HG03439 (cell line): ENCODE measurements at regions not wholly inside any gene's neighbourhood (a gene's known extent, or its start where the extent isn't known, plus 50 kb on each side); places are given as distances from the start of the nearest gene placed in this dataset.

ENCODE experiments used
- ATAC-seq: cut with Tn5 transposase; IDR thresholded peaks from one replicate; pipeline ENCODE4 v1.9.1; 2021; ENCODE audit warnings: mild to moderate bottlenecking, moderate library complexity; ENCODE audit not compliant: unreplicated experiment

GRCh38 chrX:22325096-22325495 lies 52.4 kb downstream of the CBLL2 start:
- ATAC-seq: no peak

- ATAC-seq: no peak
These were observed 57.1 kb downstream of the CBLL2 start for GRCh38 chrX:22329783-22330182.

GRCh38 chrX:22338740-22339139 lies 66.0 kb downstream of the CBLL2 start:
- ATAC-seq: no peak

GRCh38 chrX:22339459-22339858 lies 66.7 kb downstream of the CBLL2 start:
- no peak for ATAC-seq

GRCh38 chrX:22340022-22340616 lies 67.4 kb downstream of the CBLL2 start:
- no peak for ATAC-seq

- ATAC-seq: no peak
These were observed 70.5 kb downstream of the CBLL2 start for GRCh38 chrX:22343192-22343591.

GRCh38 chrX:22345884-22346283 lies 73.2 kb downstream of the CBLL2 start:
- ATAC-seq: no peak

- no peak for ATAC-seq
These were observed 74.8 kb downstream of the CBLL2 start for GRCh38 chrX:22347491-22347890.

- no peak for ATAC-seq
These were observed 76.4 kb downstream of the CBLL2 start for GRCh38 chrX:22349116-22349515.

- no peak for ATAC-seq
These were observed 78.4 kb downstream of the CBLL2 start for GRCh38 chrX:22351076-22351475.

GRCh38 chrX:22351966-22352365 lies 79.3 kb downstream of the CBLL2 start:
- ATAC-seq: no peak

GRCh38 chrX:22357621-22358020 lies 84.9 kb downstream of the CBLL2 start:
- ATAC-seq: no peak

GRCh38 chrX:22360129-22360528 lies 87.4 kb downstream of the CBLL2 start:
- ATAC-seq: no peak

GRCh38 chrX:22365460-22365859 lies 92.7 kb downstream of the CBLL2 start:
- no peak for ATAC-seq

- ATAC-seq: no peak
These were observed 93.5 kb downstream of the CBLL2 start for GRCh38 chrX:22366166-22366702.

GRCh38 chrX:22366906-22367305 lies 94.2 kb downstream of the CBLL2 start:
- no peak for ATAC-seq

- ATAC-seq: no peak
These were observed 100.4 kb downstream of the CBLL2 start for GRCh38 chrX:22373094-22373493.

GRCh38 chrX:22373766-22374165 lies 101.1 kb downstream of the CBLL2 start:
- ATAC-seq: no peak

GRCh38 chrX:22376369-22376768 lies 103.7 kb downstream of the CBLL2 start:
- no peak for ATAC-seq

GRCh38 chrX:22378296-22378695 lies 105.6 kb downstream of the CBLL2 start:
- ATAC-seq: no peak

GRCh38 chrX:22383988-22384387 lies 111.3 kb downstream of the CBLL2 start:
- ATAC-seq: no peak

- no peak for ATAC-seq
These were observed 117.0 kb downstream of the CBLL2 start for GRCh38 chrX:22389556-22390179.
